Smooth muscle cell (in vitro differentiated cells): ENCODE measurements at regions not wholly inside any gene's neighbourhood (a gene's known extent, or its start where the extent isn't known, plus 50 kb on each side); places are given as distances from the start of the nearest gene placed in this dataset.

ENCODE experiments used
- DNase-seq: peaks from one replicate; lab custom pipeline; 2025; ENCODE audit not compliant: unreplicated experiment; lab: John Stamatoyannopoulos, UW
- H2AFZ ChIP-seq: fragments of 200-600 bp; sonication (generic); 2 replicates; pipeline ENCODE4 v1.6.0; 2016; ENCODE audit warnings: antibody characterized with exemption, low read depth, mild to moderate bottlenecking
- H3F3A ChIP-seq: fragments of 200-600 bp; sonication (generic); 2 replicates; pipeline ENCODE4 v1.6.0; 2017; ENCODE audit warnings: antibody characterized with exemption, low read depth
- H3K27ac ChIP-seq: fragments of 200-600 bp; sonication (generic); 2 replicates; pipeline ENCODE4 v1.5.1; 2016; ENCODE audit warnings: low read depth, mild to moderate bottlenecking
- H3K27me3 ChIP-seq: fragments of 200-600 bp; sonication (generic); 2 replicates; pipeline ENCODE4 v1.6.1; 2016; ENCODE audit warnings: low read depth, mild to moderate bottlenecking
- H3K36me3 ChIP-seq: fragments of 200-600 bp; sonication (generic); 2 replicates; pipeline ENCODE4 v1.5.1; 2016; ENCODE audit warnings: low read depth
- H3K4me1 ChIP-seq: fragments of 200-600 bp; sonication (generic); 2 replicates; pipeline ENCODE4 v1.5.1; 2016; ENCODE audit warnings: low read depth
- H3K4me2 ChIP-seq: fragments of 200-600 bp; sonication (generic); 2 replicates; pipeline ENCODE4 v1.6.0; 2016; ENCODE audit warnings: mild to moderate bottlenecking
- H3K4me3 ChIP-seq: fragments of 200-600 bp; sonication (generic); 2 replicates; pipeline ENCODE4 v1.5.1; 2016; ENCODE audit warnings: mild to moderate bottlenecking
- H3K79me2 ChIP-seq: fragments of 200-600 bp; sonication (generic); 2 replicates; pipeline ENCODE4 v1.6.0; 2016; ENCODE audit warnings: low read depth, mild to moderate bottlenecking
- H3K9ac ChIP-seq: fragments of 200-600 bp; sonication (generic); 2 replicates; pipeline ENCODE4 v1.6.0; 2016; ENCODE audit warnings: low read depth
- H3K9me3 ChIP-seq: fragments of 200-600 bp; sonication (generic); replicated peaks from 2 replicates; pipeline ENCODE4 v1.5.1; 2016; ENCODE audit warnings: low read depth
- H4K20me1 ChIP-seq: fragments of 200-600 bp; sonication (generic); 2 replicates; pipeline ENCODE4 v1.6.0; 2016; ENCODE audit warnings: low read depth
- WGBS: methylation state at CpG from one replicate; pipeline ENCODE4 v1.1.7; 2016; ENCODE audit warnings: low lambda C conversion rate; 5-methylcytosine and 5-hydroxymethylcytosine counted together
- TF ChIP-seq, protein P1 (sequence below): fragments of 200-600 bp; sonication (generic); IDR thresholded peaks from 2 replicates; pipeline ENCODE4 v1.5.1; 2017; ENCODE audit warnings: borderline replicate concordance, mild to moderate bottlenecking, antibody characterized with exemption; ENCODE audit not compliant: insufficient read depth, poor library complexity, severe bottlenecking

DNA sequence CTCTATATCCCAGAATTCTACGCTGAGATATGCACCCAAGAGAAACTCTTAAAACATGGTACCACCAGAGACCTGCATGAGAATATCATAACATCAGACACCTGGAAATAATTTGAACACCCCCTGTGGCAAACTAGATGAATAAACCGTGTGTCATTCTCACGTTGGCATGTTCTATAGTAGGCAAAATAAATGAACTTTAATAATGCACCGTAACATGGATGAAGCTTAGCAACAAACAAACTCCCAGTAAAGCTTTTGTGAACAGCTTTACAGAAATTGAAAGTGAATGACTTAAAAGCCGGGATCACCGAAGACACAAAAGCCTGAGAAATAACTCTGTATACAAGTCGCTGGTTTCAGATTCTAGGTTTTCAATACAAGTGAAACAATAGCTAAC, 1166.8 kb upstream of the CITED2 start:
- no peak overlapping the region for H3K4me3 ChIP-seq
- peaks cover 21% of the 10 kb centered on the region for H3K4me1 ChIP-seq
- no peak overlapping the region for H3K4me2 ChIP-seq
- H3K79me2 ChIP-seq: no peaks in the 10 kb centered on the region
- H3K9ac ChIP-seq: no peak overlapping the region
- TF ChIP-seq, protein P1, sequence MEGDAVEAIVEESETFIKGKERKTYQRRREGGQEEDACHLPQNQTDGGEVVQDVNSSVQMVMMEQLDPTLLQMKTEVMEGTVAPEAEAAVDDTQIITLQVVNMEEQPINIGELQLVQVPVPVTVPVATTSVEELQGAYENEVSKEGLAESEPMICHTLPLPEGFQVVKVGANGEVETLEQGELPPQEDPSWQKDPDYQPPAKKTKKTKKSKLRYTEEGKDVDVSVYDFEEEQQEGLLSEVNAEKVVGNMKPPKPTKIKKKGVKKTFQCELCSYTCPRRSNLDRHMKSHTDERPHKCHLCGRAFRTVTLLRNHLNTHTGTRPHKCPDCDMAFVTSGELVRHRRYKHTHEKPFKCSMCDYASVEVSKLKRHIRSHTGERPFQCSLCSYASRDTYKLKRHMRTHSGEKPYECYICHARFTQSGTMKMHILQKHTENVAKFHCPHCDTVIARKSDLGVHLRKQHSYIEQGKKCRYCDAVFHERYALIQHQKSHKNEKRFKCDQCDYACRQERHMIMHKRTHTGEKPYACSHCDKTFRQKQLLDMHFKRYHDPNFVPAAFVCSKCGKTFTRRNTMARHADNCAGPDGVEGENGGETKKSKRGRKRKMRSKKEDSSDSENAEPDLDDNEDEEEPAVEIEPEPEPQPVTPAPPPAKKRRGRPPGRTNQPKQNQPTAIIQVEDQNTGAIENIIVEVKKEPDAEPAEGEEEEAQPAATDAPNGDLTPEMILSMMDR: no peak
- no peak overlapping the region for H3K27ac ChIP-seq
- 96% methylated on average over 7 of the region's 7 CpGs for WGBS
- peaks cover 9% of the 10 kb centered on the region for H3F3A ChIP-seq
- H3K27me3 ChIP-seq: no peaks in the 10 kb centered on the region
- H3K9me3 ChIP-seq: no peaks in the 10 kb centered on the region
- no peaks in the 10 kb centered on the region for H4K20me1 ChIP-seq
- no peak for DNase-seq
- H2AFZ ChIP-seq: no peak overlapping the region
- H3K36me3 ChIP-seq: no peaks in the 10 kb centered on the region

DNA sequence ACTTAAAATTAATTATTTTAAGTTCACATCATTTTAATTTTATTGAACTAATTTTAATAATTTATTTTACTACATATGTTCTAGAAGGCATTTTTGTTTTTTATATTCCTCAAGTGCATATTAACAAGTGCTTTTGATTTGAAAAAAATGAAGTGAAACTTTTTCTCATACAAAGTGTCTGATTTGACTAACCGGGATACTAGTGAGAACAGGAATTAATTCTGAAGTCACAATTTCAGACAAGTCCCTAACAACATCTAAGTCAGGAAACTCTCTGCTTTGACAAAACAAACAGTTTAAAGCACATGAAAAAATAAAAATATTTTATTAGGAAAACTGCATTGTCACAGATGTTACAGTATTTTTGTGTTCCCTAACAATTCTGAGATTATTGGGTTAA, 1166.3 kb upstream of the CITED2 start:
- no peak for DNase-seq
- no peaks in the 10 kb centered on the region for H3K27me3 ChIP-seq
- H3K27ac ChIP-seq: no peak overlapping the region
- WGBS: 94% methylated on average over 1 of the region's 1 CpG
- H3K9ac ChIP-seq: no peak overlapping the region
- peaks cover 21% of the 10 kb centered on the region for H3K4me1 ChIP-seq
- TF ChIP-seq, protein P1: no peak
- H3K4me2 ChIP-seq: no peak overlapping the region
- peaks cover 9% of the 10 kb centered on the region for H3F3A ChIP-seq
- no peak overlapping the region for H2AFZ ChIP-seq
- no peaks in the 10 kb centered on the region for H3K79me2 ChIP-seq
- H3K4me3 ChIP-seq: no peak overlapping the region
- H3K9me3 ChIP-seq: no peaks in the 10 kb centered on the region
- no peaks in the 10 kb centered on the region for H3K36me3 ChIP-seq
- no peaks in the 10 kb centered on the region for H4K20me1 ChIP-seq

DNA sequence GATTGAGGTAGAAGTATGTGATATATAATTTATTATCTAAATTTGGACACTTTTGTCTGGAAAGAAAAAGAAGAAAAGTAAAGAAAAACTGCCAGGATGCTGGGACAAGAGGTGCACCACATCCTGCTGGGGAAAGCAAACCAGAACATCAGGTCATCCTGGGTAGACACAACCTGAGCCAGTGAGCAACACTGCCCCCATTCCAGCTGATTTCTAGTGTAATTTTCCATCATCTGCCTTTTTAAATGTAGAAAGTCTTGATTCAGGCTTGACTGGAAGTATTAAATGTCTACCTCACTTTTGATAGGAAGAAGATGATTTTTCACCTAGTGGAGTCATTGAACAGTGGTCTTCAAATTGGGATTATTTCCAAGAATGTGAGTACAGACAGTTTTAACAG, 1164.5 kb upstream of the CITED2 start:
- H2AFZ ChIP-seq: peak overlapping the region; percentile 38
- H3K9ac ChIP-seq: peak overlapping the region; percentile 41

More for the DNA sequence above, 1164.5 kb upstream of the CITED2 start:
- H3K79me2 ChIP-seq: no peaks in the 10 kb centered on the region
- TF ChIP-seq, protein P1: no peak
- no peaks in the 10 kb centered on the region for H3K27me3 ChIP-seq
- H3K9me3 ChIP-seq: peaks cover 4% of the 10 kb centered on the region
- H3K4me3 ChIP-seq: no peak overlapping the region
- peaks cover 21% of the 10 kb centered on the region for H3K4me1 ChIP-seq
- H3F3A ChIP-seq: peaks cover 9% of the 10 kb centered on the region
- no peak for DNase-seq
- H3K36me3 ChIP-seq: no peaks in the 10 kb centered on the region
- H3K4me2 ChIP-seq: peak overlapping the region; percentile 75
- peak overlapping the region; percentile 91 for H3K27ac ChIP-seq
- no peaks in the 10 kb centered on the region for H4K20me1 ChIP-seq
